ENCODE measurements at regions not wholly inside any gene's neighbourhood (a gene's known extent, or its start where the extent isn't known, plus 50 kb on each side); places are given as distances from the start of the nearest gene placed in this dataset.
"Not testable (repeated sequence)": the region's sequence is repeated elsewhere in the genome, so short reads cannot be mapped to it uniquely, and the experiment has no call there.

- ATAC-seq (no peak), DNase-seq (ENCODE audit: low read depth in 1 of 2, low spot score in 1 of 2) (no peak), FAIRE-seq (no peak)
- no peak overlapping the region for H3K4me3 ChIP-seq
- 74% methylated on average over 50 of the region's 50 CpGs for WGBS (ENCODE audit: missing lambda C conversion rate)
- no peak overlapping the region for H3K4me2 ChIP-seq
- ChIA-PET POLR2A (no interaction called here), CTCF (interaction anchor here (2.1 kb wide), 1 partner anchor 11 kb away, joined by 12 read pairs; no protein-coding TSS in a partner anchor)
- H3K27ac ChIP-seq: no peak overlapping the region
- no peaks in the 10 kb centered on the region for H3K4me1 ChIP-seq
- TF ChIP-seq PHF8 (IDR thresholded peaks at IDR 0.05; ENCODE audit: borderline replicate concordance, low read depth): no peak
- no peak for TF ChIP-seq HEYL (CRISPR knock-in tag; IDR thresholded peaks at IDR 0.05)
- no peak for TF ChIP-seq CBX2 (IDR thresholded peaks at IDR 0.05; ENCODE audit: borderline replicate concordance, low read depth)
- no peak for TF ChIP-seq HOXB5 (CRISPR knock-in tag; IDR thresholded peaks at IDR 0.05)
- no peak for TF ChIP-seq RCOR1 (IDR thresholded peaks at IDR 0.05; ENCODE audit: low read depth, low read length)
- H3K9me3 ChIP-seq: peaks cover 3% of the 10 kb centered on the region
Measured at GRCh38 chr10:45224219-45224841, 91.1 kb downstream of the OR13A1 start.

- DNase-seq (ENCODE audit: low read depth in 1 of 2, low spot score in 1 of 2) (no peak), FAIRE-seq (no peak), ATAC-seq (no peak)
- TF ChIP-seq ZNF302 (CRISPR knock-in tag; IDR thresholded peaks at IDR 0.05) (no peak), ZC3H11A (IDR thresholded peaks at IDR 0.05) (no peak), PBX3 (IDR thresholded peaks at IDR 0.05) (no peak)
- ChIA-PET POLR2A (no interaction called here), CTCF (interaction anchor here (1.3 kb wide), 1 partner anchor 16 kb away, joined by 4 read pairs; no protein-coding TSS in a partner anchor)
- Histone ChIP-seq H3K9me3 (peaks cover 15% of the 10 kb centered on the region), H3K4me2 (no peak overlapping the region), H3K27ac (no peak overlapping the region), H3K4me1 (no peaks in the 10 kb centered on the region), H3K4me3 (no peak overlapping the region)
- 3% methylated on average over 2 of the region's 2 CpGs for WGBS (ENCODE audit: missing lambda C conversion rate)
Measured at GRCh38 chr10:45227042-45227441, 88.4 kb downstream of the OR13A1 start.

- WGBS (ENCODE audit: missing lambda C conversion rate): 0% methylated on average over 1 of the region's 1 CpG
- Histone ChIP-seq H3K4me1 (no peaks in the 10 kb centered on the region), H3K4me3 (no peak overlapping the region), H3K9me3 (peaks cover 15% of the 10 kb centered on the region), H3K27ac (no peak overlapping the region), H3K4me2 (no peak overlapping the region)
- FAIRE-seq (no peak), ATAC-seq (no peak), DNase-seq (ENCODE audit: low read depth in 1 of 2, low spot score in 1 of 2) (no peak)
- CTCF ChIA-PET: interaction anchor here (0.8 to 1.3 kb wide), 2 partner anchors 16 to 118 kb away, joined by 3 to 4 read pairs; no protein-coding TSS in a partner anchor
- TF ChIP-seq PHF8 (IDR thresholded peaks at IDR 0.05; ENCODE audit: borderline replicate concordance, low read depth): no peak
- TF ChIP-seq USF2 (IDR thresholded peaks at IDR 0.05): no peak
- POLR2A ChIA-PET: no interaction called here
Measured at GRCh38 chr10:45227456-45227855, 88.0 kb downstream of the OR13A1 start.

- H3K4me3 ChIP-seq: no peak overlapping the region
- DNase-seq (ENCODE audit: low read depth in 1 of 2, low spot score in 1 of 2) (no peak), FAIRE-seq (no peak), ATAC-seq (no peak)
- WGBS (ENCODE audit: missing lambda C conversion rate): 5% methylated on average over 1 of the region's 1 CpG
- H3K4me2 ChIP-seq: no peak overlapping the region
- peak; percentile 84 for TF ChIP-seq ZFP36 (IDR thresholded peaks at IDR 0.05; ENCODE audit: borderline replicate concordance, partially characterized antibody)
- no peak for TF ChIP-seq TFCP2L1 (CRISPR knock-in tag; IDR thresholded peaks at IDR 0.05)
- peaks cover 15% of the 10 kb centered on the region for H3K9me3 ChIP-seq
- CTCF ChIA-PET: interaction anchor here (1.1 to 1.7 kb wide), 2 partner anchors 11 to 20 kb away, joined by 4 to 6 read pairs; no protein-coding TSS in a partner anchor
- POLR2A ChIA-PET: no interaction called here
- no peak overlapping the region for H3K27ac ChIP-seq
- H3K4me1 ChIP-seq: no peaks in the 10 kb centered on the region
Measured at GRCh38 chr10:45229823-45230222, 85.6 kb downstream of the OR13A1 start.

GRCh38 chr10:45235260-45235769, 80.1 kb downstream of the OR13A1 start:
- H3K9me3 ChIP-seq, FAIRE-seq, H3K4me3 ChIP-seq, POLR2A ChIA-PET, H3K4me1 ChIP-seq: not testable (repeated sequence)
- Histone ChIP-seq H3K4me2 (peak overlapping the region; percentile 38; the same call in 2 of the 3 replicates), H3K27ac (0 out of 6 replicates have a peak overlapping the region, but pooled peaks of 1 of the 2 experiments have one; percentile 3)
- WGBS (ENCODE audit: missing lambda C conversion rate): 27% methylated on average over 12 of the region's 13 CpGs
- TF ChIP-seq RAD21 (conservative IDR thresholded peaks at IDR 0.05 in 1 of 2, IDR thresholded peaks at IDR 0.05 in 1 of 2) (peak; percentile 87 to 88), CTCF (IDR thresholded peaks at IDR 0.05) (peak; percentile 77), SMC3 (IDR thresholded peaks at IDR 0.05) (peak; percentile 73)
- CTCF ChIA-PET: interaction anchor here (0.6 to 2.9 kb wide), 27 partner anchors 10 to 1546 kb away, joined by 3 to 36 read pairs (median 4); no protein-coding TSS in a partner anchor
- ATAC-seq (peak; percentile 85 to 92), DNase-seq (ENCODE audit: low read depth in 1 of 2, low spot score in 1 of 2) (peak; percentile 25 to 81)

Measured in A549 (cell line).